IPS-15b (cell line): ENCODE measurements at regions not wholly inside any gene's neighbourhood (a gene's known extent, or its start where the extent isn't known, plus 50 kb on each side); places are given as distances from the start of the nearest gene placed in this dataset.
"Not testable (repeated sequence)": the region's sequence is repeated elsewhere in the genome, so short reads cannot be mapped to it uniquely, and the experiment has no call there.

ENCODE experiments used
- H3K27me3 ChIP-seq: one replicate; pipeline ENCODE4 v1.6.1; 2013; ENCODE audit warnings: low read length; ENCODE audit not compliant: control insufficient read depth, insufficient read depth
- H3K36me3 ChIP-seq: one replicate; pipeline ENCODE4 v1.6.1; 2013; ENCODE audit warnings: low read length; ENCODE audit not compliant: control insufficient read depth, insufficient read depth
- H3K4me1 ChIP-seq: one replicate; pipeline ENCODE4 v1.6.1; 2013; ENCODE audit warnings: mild to moderate bottlenecking, low read length; ENCODE audit not compliant: control insufficient read depth, insufficient read depth
- H3K4me3 ChIP-seq: one replicate; pipeline ENCODE4 v1.5.1; 2013; ENCODE audit warnings: low read depth, low read length
- H3K9ac ChIP-seq: one replicate; pipeline ENCODE4 v1.6.1; 2013; ENCODE audit warnings: low read depth, mild to moderate bottlenecking, low read length
- H3K9me3 ChIP-seq: one replicate; pipeline ENCODE4 v1.6.1; 2013; ENCODE audit warnings: mild to moderate bottlenecking, low read length; ENCODE audit not compliant: control insufficient read depth, insufficient read depth

- H3K27me3 ChIP-seq, H3K9me3 ChIP-seq, H3K36me3 ChIP-seq, H3K4me3 ChIP-seq, H3K9ac ChIP-seq, H3K4me1 ChIP-seq: not testable (repeated sequence)
Observed at GRCh38 chr5:7305000-7305674, 90.8 kb upstream of the ADCY2 start.

GRCh38 chr5:7306556-7306955 is 89.4 kb upstream of the ADCY2 start:
- H3K27me3 ChIP-seq, H3K4me3 ChIP-seq, H3K9ac ChIP-seq, H3K4me1 ChIP-seq, H3K36me3 ChIP-seq, H3K9me3 ChIP-seq: not testable (repeated sequence)

- not testable (repeated sequence) for H3K4me1 ChIP-seq, H3K9me3 ChIP-seq, H3K27me3 ChIP-seq, H3K4me3 ChIP-seq, H3K36me3 ChIP-seq, H3K9ac ChIP-seq
Observed at GRCh38 chr5:7307709-7308108, 88.2 kb upstream of the ADCY2 start.

GRCh38 chr5:7309715-7310114 is 86.2 kb upstream of the ADCY2 start:
- not testable (repeated sequence) for H3K27me3 ChIP-seq, H3K4me1 ChIP-seq, H3K36me3 ChIP-seq, H3K9me3 ChIP-seq, H3K9ac ChIP-seq
- peak overlapping the region; percentile 35 for H3K4me3 ChIP-seq

- peaks cover 12% of the 10 kb centered on the region for H3K4me1 ChIP-seq
- H3K4me3 ChIP-seq, H3K9ac ChIP-seq, H3K27me3 ChIP-seq, H3K36me3 ChIP-seq, H3K9me3 ChIP-seq: not testable (repeated sequence)
Observed at GRCh38 chr5:7310656-7311055, 85.3 kb upstream of the ADCY2 start.

GRCh38 chr5:7315118-7315517 is 80.8 kb upstream of the ADCY2 start:
- Histone ChIP-seq H3K36me3 (no peaks in the 10 kb centered on the region), H3K4me1 (peaks cover 10% of the 10 kb centered on the region), H3K9me3 (no peaks in the 10 kb centered on the region), H3K4me3 (no peak overlapping the region), H3K9ac (no peak overlapping the region), H3K27me3 (peaks cover 2% of the 10 kb centered on the region)

- H3K4me3 ChIP-seq, result no peak overlapping the region
- no peak overlapping the region for H3K9ac ChIP-seq
- peaks cover 2% of the 10 kb centered on the region for H3K27me3 ChIP-seq
- H3K9me3 ChIP-seq, result no peaks in the 10 kb centered on the region
- H3K4me1 ChIP-seq, result peaks cover 10% of the 10 kb centered on the region
- H3K36me3 ChIP-seq, result no peaks in the 10 kb centered on the region
Observed at GRCh38 chr5:7317751-7318150, 78.2 kb upstream of the ADCY2 start.

DNA sequence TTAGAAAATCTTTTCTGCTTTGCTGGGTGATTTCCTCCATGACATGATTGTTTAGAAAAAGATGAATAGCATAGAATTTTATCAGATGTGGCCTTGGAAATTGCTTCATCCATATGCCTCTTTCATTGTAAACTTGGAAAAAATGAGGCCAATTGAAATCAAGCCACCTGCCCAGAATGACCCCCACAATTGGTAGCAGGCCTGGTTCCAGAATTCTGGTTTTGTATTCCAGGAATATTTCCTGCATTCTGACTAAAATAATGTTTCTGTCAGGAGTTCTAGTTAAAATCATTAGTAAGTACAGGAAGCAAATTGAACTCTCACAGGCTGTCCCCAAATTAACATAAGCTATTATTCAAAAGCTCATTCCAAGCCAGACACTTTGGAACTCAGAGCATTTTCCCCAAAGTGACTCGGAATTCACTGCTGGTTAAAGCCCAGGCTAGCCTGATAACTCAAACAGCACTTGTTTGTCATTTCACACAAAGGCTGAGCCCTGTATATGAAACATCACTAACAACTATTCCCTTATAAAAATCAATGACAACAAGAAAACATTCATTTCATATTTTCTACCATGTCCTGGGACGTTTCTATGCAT is 75.1 kb upstream of the ADCY2 start:
- peaks cover 3% of the 10 kb centered on the region for H3K4me1 ChIP-seq
- H3K4me3 ChIP-seq, result no peak overlapping the region
- H3K9ac ChIP-seq, result no peak overlapping the region
- H3K27me3 ChIP-seq, result no peaks in the 10 kb centered on the region
- no peaks in the 10 kb centered on the region for H3K36me3 ChIP-seq
- no peaks in the 10 kb centered on the region for H3K9me3 ChIP-seq

DNA sequence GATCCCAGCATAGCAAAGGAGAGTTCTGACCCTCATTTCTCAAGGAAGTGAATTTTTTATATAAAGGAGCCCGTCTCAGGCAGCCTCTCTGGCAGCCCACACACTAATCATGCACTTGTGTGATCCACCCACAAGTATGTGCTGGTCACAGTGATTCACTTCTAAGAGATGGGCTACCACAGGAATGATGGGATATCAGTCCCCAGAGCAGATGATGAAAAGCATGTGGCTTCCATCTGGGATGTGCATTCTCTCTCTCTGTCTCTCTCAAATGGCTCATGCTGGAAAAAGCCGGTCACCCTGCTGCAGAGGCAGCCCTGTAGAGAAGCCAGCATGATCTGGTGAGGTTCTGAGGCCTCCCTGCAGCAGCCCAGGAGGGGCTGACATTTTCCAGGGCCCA is 74.2 kb upstream of the ADCY2 start:
- no peak overlapping the region for H3K4me3 ChIP-seq
- H3K9ac ChIP-seq, result no peak overlapping the region
- H3K9me3 ChIP-seq, result no peaks in the 10 kb centered on the region
- H3K27me3 ChIP-seq, result no peaks in the 10 kb centered on the region
- H3K36me3 ChIP-seq, result no peaks in the 10 kb centered on the region
- no peaks in the 10 kb centered on the region for H3K4me1 ChIP-seq

DNA sequence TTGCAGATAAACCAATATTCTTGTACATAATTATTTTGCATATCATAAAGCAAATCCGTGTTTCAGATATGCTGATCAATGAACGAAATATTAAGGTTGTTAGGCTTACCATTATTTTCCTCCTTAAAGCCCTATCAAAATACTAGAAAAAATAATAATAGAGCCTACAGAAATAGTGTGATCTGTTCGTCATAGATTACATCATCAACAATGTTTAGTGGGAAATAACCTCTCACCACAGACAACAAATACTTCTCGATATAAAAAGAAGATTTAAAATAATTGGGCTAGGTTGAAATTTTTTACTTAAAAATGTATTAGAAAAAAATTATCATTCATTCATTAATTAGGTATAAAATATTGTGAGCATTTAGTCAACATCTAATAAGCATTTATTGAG is 71.0 kb upstream of the ADCY2 start:
- no peak overlapping the region for H3K4me3 ChIP-seq
- no peaks in the 10 kb centered on the region for H3K27me3 ChIP-seq
- no peaks in the 10 kb centered on the region for H3K36me3 ChIP-seq
- H3K9ac ChIP-seq, result no peak overlapping the region
- no peaks in the 10 kb centered on the region for H3K4me1 ChIP-seq
- H3K9me3 ChIP-seq, result no peaks in the 10 kb centered on the region

- H3K9ac ChIP-seq, result no peak overlapping the region
- no peaks in the 10 kb centered on the region for H3K9me3 ChIP-seq
- no peaks in the 10 kb centered on the region for H3K27me3 ChIP-seq
- no peaks in the 10 kb centered on the region for H3K36me3 ChIP-seq
- H3K4me1 ChIP-seq, result peaks cover 10% of the 10 kb centered on the region
- H3K4me3 ChIP-seq, result no peak overlapping the region
Observed at GRCh38 chr5:7325975-7326913, 69.7 kb upstream of the ADCY2 start.

GRCh38 chr5:7329141-7329540 is 66.8 kb upstream of the ADCY2 start:
- Histone ChIP-seq H3K27me3 (no peaks in the 10 kb centered on the region), H3K36me3 (no peaks in the 10 kb centered on the region), H3K4me3 (no peak overlapping the region), H3K4me1 (peaks cover 13% of the 10 kb centered on the region), H3K9me3 (no peaks in the 10 kb centered on the region), H3K9ac (no peak overlapping the region)
